T-helper 17 cell (primary cell): ENCODE measurements at regions not wholly inside any gene's neighbourhood (a gene's known extent, or its start where the extent isn't known, plus 50 kb on each side); places are given as distances from the start of the nearest gene placed in this dataset.

Source experiments
- ATAC-seq: fragments of 150-1000 bp; cut with Tn5 transposase; 2 replicates; pipeline ENCODE4 v1.10.0; 2021; ENCODE audit warnings: mild to moderate bottlenecking, moderate library complexity
- DNase-seq, 3 donors: peaks; one replicate each; pipeline versions ENCODE4 v3.0.0 to v3.0.0-alpha.2; 2020 to 2021
- H3K9me3 ChIP-seq: one replicate; pipeline ENCODE4 v1.7.0; 2013; ENCODE audit warnings: low read length, mild to moderate bottlenecking; ENCODE audit not compliant: control insufficient read depth, poor library complexity, severe bottlenecking
- H3K27ac Mint-ChIP-seq: one replicate; pipeline ENCODE4 v1.8.0; 2022; ENCODE audit warnings: mild to moderate bottlenecking, moderate library complexity, mixed read lengths
- H3K27me3 Mint-ChIP-seq: one replicate; pipeline ENCODE4 v1.8.0; 2022; ENCODE audit warnings: mixed read lengths
- H3K36me3 Mint-ChIP-seq: one replicate; pipeline ENCODE4 v1.8.0; 2022; ENCODE audit warnings: low read depth, mixed read lengths
- H3K4me1 Mint-ChIP-seq: one replicate; pipeline ENCODE4 v1.8.0; 2022; ENCODE audit warnings: mild to moderate bottlenecking, mixed read lengths
- H3K4me3 Mint-ChIP-seq: one replicate; pipeline ENCODE4 v1.8.0; 2022; ENCODE audit warnings: mild to moderate bottlenecking, moderate library complexity, mixed read lengths

DNA sequence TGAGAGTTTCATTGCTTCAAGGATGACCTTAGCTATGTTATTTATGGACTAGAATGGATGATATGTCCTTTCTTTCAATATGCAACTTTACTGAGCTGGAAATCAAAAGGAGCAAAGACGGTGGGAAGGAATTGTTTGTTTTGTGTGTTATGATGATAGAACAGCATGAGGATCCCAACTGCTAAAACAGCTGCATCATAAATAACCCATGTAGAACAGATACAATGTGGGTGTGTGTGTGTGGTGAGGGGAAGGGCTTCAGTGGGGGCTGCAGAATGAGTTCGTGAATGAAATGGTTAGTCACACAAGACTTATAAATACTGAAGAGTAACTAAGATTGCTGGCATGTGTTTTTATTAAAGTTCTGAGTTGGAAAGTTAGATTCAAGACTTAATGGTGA lies 80.1 kb downstream of the DACT1 start:
- Mint-ChIP-seq H3K27me3 (peaks cover 11% of the 10 kb centered on the region), H3K4me3 (no peak overlapping the region), H3K4me1 (no peaks in the 10 kb centered on the region), H3K36me3 (no peaks in the 10 kb centered on the region), H3K27ac (no peak overlapping the region)
- DNase-seq (no peak), ATAC-seq (no peak)
- no peaks in the 10 kb centered on the region for H3K9me3 ChIP-seq

DNA sequence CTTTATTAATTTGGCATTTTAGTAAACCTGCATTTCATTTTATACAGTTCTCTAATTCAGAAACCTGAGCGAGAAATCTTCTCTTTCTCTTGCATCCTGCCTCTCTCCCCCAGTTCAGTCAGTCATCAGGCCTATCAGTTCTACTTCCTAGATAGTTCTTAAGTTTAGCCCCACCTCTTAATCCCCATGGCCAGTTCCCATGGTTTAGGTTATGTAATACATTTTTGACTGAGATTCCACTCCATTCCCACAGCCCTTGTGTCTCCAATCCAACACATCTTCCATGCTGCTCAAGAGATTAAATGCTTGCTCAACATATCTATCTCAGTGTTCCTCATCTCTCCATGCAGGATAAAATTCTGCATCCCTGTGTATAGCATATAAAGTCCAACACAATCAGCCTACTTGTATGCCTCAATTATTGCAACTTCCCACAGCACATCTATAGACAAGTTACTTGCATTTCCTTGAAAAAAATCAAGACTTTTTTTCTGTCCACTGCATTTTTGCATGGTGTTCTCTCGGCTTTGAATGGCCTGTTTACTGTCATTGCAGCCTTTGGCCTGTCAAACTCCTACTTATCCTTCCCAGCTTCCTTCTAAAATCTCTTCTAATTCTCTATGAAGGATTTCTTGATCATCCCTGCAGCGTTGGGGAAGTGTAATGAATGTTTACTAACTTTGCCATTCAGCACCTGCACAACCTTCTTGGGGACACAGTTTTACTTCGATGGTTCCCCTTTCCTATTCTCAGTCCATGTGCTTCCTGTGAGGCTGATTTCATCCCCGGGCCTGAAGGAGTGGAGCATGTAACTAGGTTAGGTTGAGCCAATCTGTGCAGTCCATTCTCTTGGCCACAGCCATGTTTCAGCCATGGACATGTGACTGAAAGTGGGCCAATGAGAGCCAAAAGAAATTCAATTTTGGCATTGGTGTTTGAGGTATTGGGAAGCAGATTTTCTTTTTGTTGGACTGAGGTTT lies 80.8 kb downstream of the DACT1 start:
- H3K4me3 Mint-ChIP-seq = no peak overlapping the region
- DNase-seq (no peak), ATAC-seq (no peak)
- H3K36me3 Mint-ChIP-seq = no peaks in the 10 kb centered on the region
- no peaks in the 10 kb centered on the region for H3K4me1 Mint-ChIP-seq
- H3K9me3 ChIP-seq = no peaks in the 10 kb centered on the region
- H3K27ac Mint-ChIP-seq = no peak overlapping the region
- H3K27me3 Mint-ChIP-seq = peaks cover 11% of the 10 kb centered on the region

DNA sequence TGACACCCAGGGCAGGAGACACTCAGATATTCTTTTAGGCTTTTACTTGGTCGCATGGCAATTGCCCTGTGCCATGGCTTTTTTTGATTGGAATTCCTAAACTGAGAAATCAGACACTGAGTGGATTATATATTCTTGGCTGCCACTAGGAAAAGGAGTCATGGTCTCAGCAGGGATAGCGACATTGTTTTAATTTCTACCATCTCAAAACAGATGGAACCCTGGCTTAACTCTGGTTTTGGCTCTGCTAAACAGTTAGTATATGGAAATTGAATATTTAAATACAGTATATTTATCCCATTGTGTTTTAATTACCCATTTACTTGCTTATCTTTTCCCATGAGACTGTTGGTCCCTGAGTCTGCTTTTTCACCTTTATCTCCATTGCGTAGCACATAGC lies 84.0 kb downstream of the DACT1 start:
- peaks cover 24% of the 10 kb centered on the region for H3K27me3 Mint-ChIP-seq
- no peaks in the 10 kb centered on the region for H3K4me1 Mint-ChIP-seq
- H3K9me3 ChIP-seq = no peaks in the 10 kb centered on the region
- H3K4me3 Mint-ChIP-seq = no peak overlapping the region
- ATAC-seq (no peak), DNase-seq (no peak)
- H3K27ac Mint-ChIP-seq = no peak overlapping the region
- H3K36me3 Mint-ChIP-seq = no peaks in the 10 kb centered on the region

DNA sequence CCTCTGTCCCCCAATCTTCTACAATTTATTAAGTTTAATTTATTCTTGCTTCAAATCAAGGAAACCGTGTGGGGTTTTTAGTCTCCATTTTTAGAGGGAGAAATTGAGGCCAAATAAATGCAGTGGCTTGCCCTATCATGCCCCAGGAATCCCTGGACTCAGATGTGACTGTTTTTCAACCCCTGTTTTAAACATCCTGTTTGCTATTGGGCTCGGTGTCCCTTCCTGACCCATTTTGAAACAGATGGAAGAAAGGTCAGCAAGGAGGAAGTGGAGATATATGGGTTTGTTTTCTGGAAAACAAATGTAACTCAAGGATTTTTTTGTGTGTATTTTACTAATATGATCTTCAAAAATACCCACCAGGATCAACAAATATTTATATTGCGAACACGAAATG lies 84.7 kb downstream of the DACT1 start:
- Mint-ChIP-seq H3K36me3 (no peaks in the 10 kb centered on the region), H3K4me1 (no peaks in the 10 kb centered on the region), H3K27me3 (peaks cover 17% of the 10 kb centered on the region), H3K4me3 (no peak overlapping the region), H3K27ac (no peak overlapping the region)
- DNase-seq (no peak), ATAC-seq (no peak)
- H3K9me3 ChIP-seq = no peaks in the 10 kb centered on the region

DNA sequence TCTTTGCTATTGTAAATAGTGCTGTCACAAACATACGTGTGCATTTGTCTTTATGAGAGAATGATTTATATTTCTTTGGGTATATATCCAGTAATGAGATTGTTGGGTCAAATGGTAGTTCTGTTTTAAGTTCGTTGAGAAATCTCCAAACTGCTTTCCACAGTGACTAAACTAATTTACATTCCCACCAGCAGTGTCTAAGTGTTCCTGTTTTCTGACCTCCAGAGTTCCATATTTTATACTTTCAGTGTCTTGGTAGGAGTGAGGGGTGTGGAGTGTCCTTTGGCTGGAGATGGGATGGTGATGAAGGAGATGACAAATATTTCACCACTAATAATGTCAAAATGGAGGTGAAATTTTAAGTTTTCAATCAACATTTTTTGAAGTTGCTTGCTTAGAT lies 86.4 kb downstream of the DACT1 start:
- H3K4me1 Mint-ChIP-seq = no peaks in the 10 kb centered on the region
- H3K27me3 Mint-ChIP-seq = peaks cover 18% of the 10 kb centered on the region
- H3K9me3 ChIP-seq = no peaks in the 10 kb centered on the region
- H3K36me3 Mint-ChIP-seq = no peaks in the 10 kb centered on the region
- H3K27ac Mint-ChIP-seq = no peak overlapping the region
- H3K4me3 Mint-ChIP-seq = no peak overlapping the region
- DNase-seq (no peak), ATAC-seq (no peak)

DNA sequence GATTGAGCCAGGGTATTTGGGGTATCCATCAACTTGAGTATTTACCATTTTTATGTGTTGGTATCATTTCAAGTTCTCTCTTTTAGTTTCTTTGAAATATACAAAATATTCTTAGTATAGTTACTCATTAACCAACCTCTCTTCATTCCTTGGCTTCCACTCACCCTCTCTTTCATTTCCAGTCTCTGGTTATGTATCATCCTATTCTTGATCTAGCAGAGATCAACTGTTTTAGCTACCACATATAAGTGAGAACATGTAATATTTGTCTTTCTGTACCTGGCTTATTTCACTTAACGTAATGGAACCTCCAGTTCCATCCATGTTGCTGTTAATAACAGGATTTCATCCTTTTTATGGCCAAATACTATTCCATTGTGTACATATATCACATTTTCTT lies 86.9 kb downstream of the DACT1 start:
- DNase-seq = no peak
- no peaks in the 10 kb centered on the region for H3K9me3 ChIP-seq
- Mint-ChIP-seq H3K36me3 (no peaks in the 10 kb centered on the region), H3K4me3 (no peak overlapping the region), H3K27me3 (peaks cover 18% of the 10 kb centered on the region), H3K4me1 (no peaks in the 10 kb centered on the region), H3K27ac (no peak overlapping the region)
- no peak for ATAC-seq

DNA sequence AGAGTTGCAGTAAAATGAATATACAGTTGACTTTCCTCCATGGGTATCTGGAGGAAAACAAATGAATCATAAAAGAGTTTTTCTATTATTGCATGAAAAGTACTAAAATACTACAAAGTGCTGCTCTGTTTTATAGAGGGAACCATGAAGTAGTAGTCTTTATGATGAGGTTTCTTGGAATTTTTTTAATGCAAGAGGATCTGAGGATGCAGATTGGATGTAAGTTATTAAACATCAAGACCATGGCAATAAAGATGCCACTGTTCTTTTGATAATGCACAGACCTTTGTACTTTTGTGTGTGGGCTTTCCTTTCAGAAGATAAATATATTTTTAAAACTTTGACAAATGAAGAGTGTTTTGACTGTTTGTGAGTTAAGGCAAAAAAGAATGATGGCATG lies 87.5 kb downstream of the DACT1 start:
- Mint-ChIP-seq H3K27ac (no peak overlapping the region), H3K4me3 (no peak overlapping the region), H3K27me3 (peaks cover 18% of the 10 kb centered on the region), H3K36me3 (no peaks in the 10 kb centered on the region), H3K4me1 (no peaks in the 10 kb centered on the region)
- ATAC-seq (no peak), DNase-seq (no peak)
- H3K9me3 ChIP-seq = no peaks in the 10 kb centered on the region

DNA sequence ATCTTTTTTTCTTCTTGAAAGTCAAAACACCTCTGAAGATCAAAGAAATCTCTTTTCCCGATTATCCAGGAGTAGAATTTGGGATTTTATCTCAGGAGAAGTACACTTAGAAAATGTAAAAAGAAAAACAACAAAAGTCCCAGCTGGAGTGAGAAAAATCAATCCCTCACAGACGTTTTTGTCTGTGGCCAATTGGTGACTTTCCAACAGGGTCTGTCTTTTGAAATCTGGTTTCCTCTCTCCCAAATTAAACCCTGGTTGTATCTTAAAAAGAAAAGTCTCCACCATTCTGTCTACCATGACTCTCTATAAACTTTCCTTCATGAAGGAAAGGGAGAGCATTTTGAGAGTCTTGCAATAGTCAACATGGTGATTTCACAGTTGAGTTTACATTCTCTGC lies 88.1 kb downstream of the DACT1 start:
- no peaks in the 10 kb centered on the region for H3K36me3 Mint-ChIP-seq
- no peak for ATAC-seq
- H3K4me3 Mint-ChIP-seq = no peak overlapping the region
- H3K27ac Mint-ChIP-seq = no peak overlapping the region
- DNase-seq = no peak
- H3K9me3 ChIP-seq = no peaks in the 10 kb centered on the region
- peaks cover 18% of the 10 kb centered on the region for H3K27me3 Mint-ChIP-seq
- H3K4me1 Mint-ChIP-seq = no peaks in the 10 kb centered on the region

DNA sequence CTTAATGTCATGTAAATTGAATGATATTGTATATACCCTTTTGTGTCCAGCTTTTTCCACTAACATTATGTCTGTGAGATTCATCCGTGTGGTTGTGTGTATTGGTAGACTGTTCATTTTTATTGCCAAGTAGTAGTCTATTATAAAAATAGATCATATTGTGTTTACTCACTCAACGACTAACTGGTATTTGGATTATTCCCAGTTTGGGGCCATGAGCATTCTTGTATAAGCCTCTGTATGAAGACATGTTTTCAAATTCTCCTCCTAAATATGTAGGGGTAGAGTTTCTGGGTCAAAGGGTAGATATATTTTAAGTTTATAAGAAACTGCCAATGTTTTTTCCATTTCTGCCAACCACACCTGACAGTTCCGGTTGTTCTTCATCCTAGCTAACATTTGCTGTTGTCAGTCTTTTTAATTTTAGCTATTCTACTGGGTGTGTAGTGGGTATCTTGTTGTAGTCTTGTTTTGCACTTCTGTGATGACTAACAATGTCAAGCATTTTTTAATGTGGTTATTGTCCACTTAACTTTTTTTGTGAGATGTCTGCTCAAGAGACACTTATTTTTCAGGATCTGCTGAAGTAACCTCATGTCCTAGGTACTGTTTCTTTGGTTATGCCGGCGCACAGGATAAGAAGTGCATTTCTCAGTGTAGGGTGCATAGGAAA lies 93.2 kb downstream of the DACT1 start:
- no peaks in the 10 kb centered on the region for H3K9me3 ChIP-seq
- H3K27me3 Mint-ChIP-seq = peaks cover 28% of the 10 kb centered on the region
- ATAC-seq = no peak
- no peaks in the 10 kb centered on the region for H3K4me1 Mint-ChIP-seq
- H3K36me3 Mint-ChIP-seq = no peaks in the 10 kb centered on the region
- DNase-seq = no peak
- no peak overlapping the region for H3K4me3 Mint-ChIP-seq
- no peak overlapping the region for H3K27ac Mint-ChIP-seq

DNA sequence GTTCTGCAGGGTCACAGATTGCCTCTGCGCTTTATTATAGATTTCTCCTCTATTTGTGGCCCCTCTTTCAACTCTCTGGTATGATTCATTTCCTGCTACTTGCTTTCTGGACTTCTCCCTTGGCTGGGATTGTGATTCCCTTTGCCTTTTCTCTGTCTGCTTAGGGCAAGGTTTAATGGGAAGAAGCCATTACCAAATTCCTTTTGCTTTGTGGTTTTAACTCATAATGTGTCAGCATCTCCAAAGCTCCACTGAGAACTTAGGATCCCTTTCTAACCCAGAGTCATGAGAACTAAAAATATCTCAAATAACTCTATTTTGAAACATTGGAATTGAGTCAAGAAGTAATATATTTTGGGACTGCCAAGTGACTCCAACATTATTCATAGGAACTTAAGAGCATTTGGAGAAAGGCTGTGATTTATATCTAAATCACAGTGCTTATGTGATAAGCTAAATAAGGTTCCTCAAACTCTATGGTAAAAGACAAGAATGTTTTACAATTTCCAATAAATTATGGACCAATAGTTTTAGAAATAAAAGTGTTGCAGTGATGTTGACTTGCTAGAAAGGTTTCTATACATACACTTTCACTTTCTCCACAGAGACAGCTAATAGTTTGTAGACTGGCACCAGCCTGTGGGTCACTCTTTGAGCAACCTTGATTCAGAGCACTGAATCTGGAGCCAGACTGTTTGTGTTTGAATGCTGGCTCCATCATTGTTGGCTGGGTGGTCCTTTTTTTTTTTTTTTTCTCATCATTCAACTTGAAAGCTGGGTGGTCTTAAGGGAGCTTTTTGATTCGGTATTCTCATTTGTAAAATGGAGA lies 93.9 kb downstream of the DACT1 start:
- no peak overlapping the region for H3K27ac Mint-ChIP-seq
- ATAC-seq (no peak), DNase-seq (no peak)
- no peaks in the 10 kb centered on the region for H3K36me3 Mint-ChIP-seq
- H3K9me3 ChIP-seq = no peaks in the 10 kb centered on the region
- H3K27me3 Mint-ChIP-seq = peaks cover 23% of the 10 kb centered on the region
- no peak overlapping the region for H3K4me3 Mint-ChIP-seq
- no peaks in the 10 kb centered on the region for H3K4me1 Mint-ChIP-seq

DNA sequence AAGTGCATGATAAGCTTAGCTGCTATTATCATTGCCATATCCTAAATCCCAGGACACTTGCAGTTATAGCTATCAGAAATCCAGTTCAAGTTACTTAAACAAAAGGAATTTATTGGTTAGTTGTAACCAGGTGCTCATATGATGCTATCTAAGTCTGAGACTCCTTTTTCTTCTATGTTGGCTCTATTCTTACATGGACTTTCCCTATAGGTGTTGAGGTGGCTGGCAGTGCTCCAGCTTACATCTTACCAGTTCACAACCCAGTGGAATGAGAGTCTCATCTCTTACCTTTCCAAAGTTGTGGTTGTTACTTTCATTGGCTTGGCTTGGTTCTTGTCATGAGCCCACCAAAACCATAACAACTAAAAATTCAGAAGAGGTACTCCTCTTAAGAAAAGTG lies 94.6 kb downstream of the DACT1 start:
- H3K9me3 ChIP-seq = no peaks in the 10 kb centered on the region
- H3K4me3 Mint-ChIP-seq = no peak overlapping the region
- no peaks in the 10 kb centered on the region for H3K4me1 Mint-ChIP-seq
- DNase-seq = no peak
- H3K27ac Mint-ChIP-seq = no peak overlapping the region
- H3K36me3 Mint-ChIP-seq = no peaks in the 10 kb centered on the region
- peaks cover 23% of the 10 kb centered on the region for H3K27me3 Mint-ChIP-seq
- no peak for ATAC-seq

DNA sequence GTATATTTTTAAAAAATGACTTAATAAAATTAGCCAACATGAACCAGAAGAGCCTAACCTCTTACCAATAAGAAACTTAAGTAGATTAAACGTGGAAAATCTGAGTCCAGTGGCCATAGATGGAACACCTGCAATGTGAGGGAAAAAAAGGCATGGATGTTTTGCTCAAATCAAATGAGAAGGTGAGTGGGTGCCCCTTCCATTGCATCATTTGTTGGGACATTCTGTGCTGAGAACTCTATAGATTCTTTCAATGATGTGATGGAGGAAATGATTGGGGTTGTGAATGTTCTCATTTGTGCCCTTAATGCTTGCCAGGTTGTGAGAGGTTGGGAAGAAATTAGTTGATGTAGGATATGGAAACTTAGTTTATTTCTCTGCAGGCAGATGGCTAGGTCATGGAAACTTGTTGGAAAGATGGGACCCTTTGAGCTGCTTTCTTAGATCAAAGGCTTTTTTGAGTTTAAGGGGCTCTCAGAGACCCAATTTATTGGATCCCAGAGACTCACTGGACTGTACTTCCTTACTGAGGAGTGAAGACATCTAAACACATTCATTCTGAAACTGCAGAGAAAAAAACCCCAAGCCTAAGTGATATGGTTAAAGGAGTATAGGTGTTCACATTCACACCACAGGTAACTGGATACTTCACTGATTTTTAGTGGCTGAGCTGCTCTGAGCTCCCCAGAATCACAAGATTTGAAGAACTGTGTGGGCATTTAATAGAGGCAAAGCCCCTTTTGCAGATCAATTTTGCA lies 95.9 kb downstream of the DACT1 start:
- ATAC-seq (no peak), DNase-seq (no peak)
- Mint-ChIP-seq H3K4me3 (no peak overlapping the region), H3K27me3 (peaks cover 21% of the 10 kb centered on the region), H3K4me1 (no peaks in the 10 kb centered on the region), H3K36me3 (no peaks in the 10 kb centered on the region), H3K27ac (no peak overlapping the region)
- no peaks in the 10 kb centered on the region for H3K9me3 ChIP-seq

DNA sequence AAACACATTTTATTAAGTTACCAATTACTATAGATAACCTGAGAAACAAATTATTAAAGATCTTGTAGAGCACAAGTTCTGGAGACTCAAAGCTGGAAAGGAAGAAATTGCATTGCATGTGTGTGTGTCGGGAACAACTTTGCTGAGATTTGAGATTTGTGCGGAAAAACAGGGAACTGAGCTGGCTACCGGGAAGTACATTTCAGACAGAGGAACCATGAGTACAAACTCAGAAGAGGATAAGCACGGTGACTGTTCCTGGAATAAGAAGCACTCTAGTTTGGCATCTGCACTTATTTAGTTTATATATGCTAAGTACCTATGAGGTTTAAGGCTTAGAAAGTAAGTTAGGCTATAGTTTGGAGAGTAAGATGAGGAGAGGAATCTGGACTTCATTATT lies 97.8 kb downstream of the DACT1 start:
- ATAC-seq (no peak), DNase-seq (no peak)
- H3K4me1 Mint-ChIP-seq = no peaks in the 10 kb centered on the region
- no peaks in the 10 kb centered on the region for H3K36me3 Mint-ChIP-seq
- no peaks in the 10 kb centered on the region for H3K9me3 ChIP-seq
- H3K27ac Mint-ChIP-seq = no peak overlapping the region
- H3K27me3 Mint-ChIP-seq = peaks cover 27% of the 10 kb centered on the region
- H3K4me3 Mint-ChIP-seq = no peak overlapping the region
